GM18502 (cell line): ENCODE measurements at regions not wholly inside any gene's neighbourhood (a gene's known extent, or its start where the extent isn't known, plus 50 kb on each side); places are given as distances from the start of the nearest gene placed in this dataset.
"Not testable (repeated sequence)": the region's sequence is repeated elsewhere in the genome, so short reads cannot be mapped to it uniquely, and the experiment has no call there.

Source experiments
- ATAC-seq: cut with Tn5 transposase; IDR thresholded peaks from one replicate; pipeline ENCODE4 v1.9.1; 2021; ENCODE audit warnings: mild to moderate bottlenecking; ENCODE audit not compliant: unreplicated experiment, poor library complexity

GRCh38 chr17:70420861-70421445, 251.6 kb downstream of the KCNJ2 start:
- ATAC-seq = no peak

- ATAC-seq = no peak
Observed at GRCh38 chr17:70422862-70423261, 253.5 kb downstream of the KCNJ2 start.

- ATAC-seq = no peak
Observed at GRCh38 chr17:70423562-70423961, 254.2 kb downstream of the KCNJ2 start.

- ATAC-seq = no peak
Observed at GRCh38 chr17:70426752-70427151, 257.4 kb downstream of the KCNJ2 start.

GRCh38 chr17:70434536-70435490, 265.5 kb downstream of the KCNJ2 start:
- no peak for ATAC-seq

GRCh38 chr17:70437656-70438055, 268.3 kb downstream of the KCNJ2 start:
- ATAC-seq = no peak

- ATAC-seq = no peak
Observed at GRCh38 chr17:70446446-70446845, 277.1 kb downstream of the KCNJ2 start.

GRCh38 chr17:70447588-70447987, 278.3 kb downstream of the KCNJ2 start:
- ATAC-seq = no peak

GRCh38 chr17:70453075-70453474, 283.7 kb downstream of the KCNJ2 start:
- not testable (repeated sequence) for ATAC-seq

- ATAC-seq = no peak
Observed at GRCh38 chr17:70454377-70454776, 285.0 kb downstream of the KCNJ2 start.

GRCh38 chr17:70454908-70455307, 285.6 kb downstream of the KCNJ2 start:
- ATAC-seq = no peak

- ATAC-seq = no peak
Observed at GRCh38 chr17:70464995-70465394, 295.7 kb downstream of the KCNJ2 start.

- ATAC-seq = no peak
Observed at GRCh38 chr17:70468661-70469060, 299.3 kb downstream of the KCNJ2 start.

- no peak for ATAC-seq
Observed at GRCh38 chr17:70473049-70473448, 303.7 kb downstream of the KCNJ2 start.

- ATAC-seq = no peak
Observed at GRCh38 chr17:70476368-70476767, 307.0 kb downstream of the KCNJ2 start.

GRCh38 chr17:70478902-70479301, 309.6 kb downstream of the KCNJ2 start:
- no peak for ATAC-seq

GRCh38 chr17:70479779-70480178, 310.4 kb downstream of the KCNJ2 start:
- no peak for ATAC-seq

GRCh38 chr17:70483624-70484023, 314.3 kb downstream of the KCNJ2 start:
- no peak for ATAC-seq

GRCh38 chr17:70484050-70484449, 314.7 kb downstream of the KCNJ2 start:
- no peak for ATAC-seq

GRCh38 chr17:70484496-70484895, 315.2 kb downstream of the KCNJ2 start:
- ATAC-seq = no peak

GRCh38 chr17:70492368-70492767, 323.0 kb downstream of the KCNJ2 start:
- ATAC-seq = no peak
